ENCODE measurements at regions not wholly inside any gene's neighbourhood (a gene's known extent, or its start where the extent isn't known, plus 50 kb on each side); places are given as distances from the start of the nearest gene placed in this dataset.

DNA sequence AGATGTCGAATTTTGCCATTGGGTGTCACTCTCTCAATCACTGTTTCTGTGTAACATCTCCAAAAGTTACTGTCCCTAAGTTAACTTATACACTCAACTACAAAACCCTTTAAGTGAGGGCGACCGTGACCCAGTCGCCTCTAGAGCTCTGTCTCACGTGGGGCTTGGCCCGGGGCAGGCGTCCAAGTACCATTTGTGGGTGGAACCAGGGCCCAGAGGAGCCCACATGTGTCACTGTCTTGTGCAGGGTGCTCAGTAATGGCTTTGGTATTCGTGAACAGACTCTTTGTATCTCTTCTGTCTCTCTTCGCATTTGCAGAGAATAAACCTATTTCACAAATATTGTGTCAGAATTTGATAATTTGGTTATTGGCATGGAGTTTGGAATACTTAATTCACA, 109.9 kb upstream of the THBS2 start:
- H3K36me3 ChIP-seq (ENCODE audit: control insufficient read depth in 2 of 2, extremely low read depth in 1 of 2, insufficient read depth in 2 of 2, low read length in 2 of 2), result no peaks in the 10 kb centered on the region
- dilution Hi-C loops (cut with MboI; ENCODE audit: extremely low pct_ligation_motif_present, low sequenced_read_pairs) (no loop called here), intact Hi-C loops (cut with micrococcal nuclease) (no loop called here)
- DNase-seq (ENCODE audit: low read depth, low spot score) (no peak), FAIRE-seq (no peak)
- peaks cover 2% of the 10 kb centered on the region for H3K9me3 ChIP-seq (replicated peaks; ENCODE audit: control insufficient read depth, insufficient read depth, low read length)
- H2AFZ ChIP-seq (ENCODE audit: low read depth, low read length), result no peak overlapping the region
- POLR2A ChIA-PET, result no interaction called here
- H3K27me3 ChIP-seq (ENCODE audit: control insufficient read depth in 2 of 2, insufficient read depth in 2 of 2, low read length in 2 of 2), result no peaks in the 10 kb centered on the region
- no peaks in the 10 kb centered on the region for H3K79me2 ChIP-seq (ENCODE audit: control insufficient read depth, insufficient read depth, low read length)
- H4K20me1 ChIP-seq (replicated peaks; ENCODE audit: control insufficient read depth, extremely low read depth, insufficient read depth, low read length), result no peaks in the 10 kb centered on the region
- H3K9me1 ChIP-seq (replicated peaks; ENCODE audit: control insufficient read depth, extremely low read depth, insufficient read depth, low read length), result no peaks in the 10 kb centered on the region
- H3K9ac ChIP-seq (replicated peaks; ENCODE audit: extremely low read depth, insufficient read depth, low read length), result no peak overlapping the region
- no peaks in the 10 kb centered on the region for H3K4me1 ChIP-seq (ENCODE audit: control insufficient read depth, extremely low read depth, insufficient read depth, low read length)
- CTCF ChIA-PET, result no interaction called here
- no peak overlapping the region for H3K4me2 ChIP-seq (ENCODE audit: insufficient read depth, low read length)
- BruUV-seq (replicated peaks), result no TSS peak
- TF ChIP-seq POLR2AphosphoS5 (IDR thresholded peaks at IDR 0.05; ENCODE audit: insufficient read depth, low read depth, low read length) (no peak), MYC (IDR thresholded peaks at IDR 0.05; ENCODE audit: low read depth, low read length) (no peak), FOS (IDR thresholded peaks at IDR 0.05; ENCODE audit: borderline replicate concordance, insufficient read depth, low read length) (no peak), JUN (IDR thresholded peaks at IDR 0.05; ENCODE audit: borderline replicate concordance, insufficient read depth, insufficient read length, low read depth) (no peak), GATA2 (IDR thresholded peaks at IDR 0.05; ENCODE audit: insufficient read depth, insufficient read length, low read depth, low read length) (no peak), EZH2 (IDR thresholded peaks at IDR 0.05; ENCODE audit: borderline replicate concordance, low read depth, low read length, severe bottlenecking) (no peak), POLR2A (IDR thresholded peaks at IDR 0.05; ENCODE audit: low read depth, low read length) (no peak)
- TF ChIP-seq, protein P1, sequence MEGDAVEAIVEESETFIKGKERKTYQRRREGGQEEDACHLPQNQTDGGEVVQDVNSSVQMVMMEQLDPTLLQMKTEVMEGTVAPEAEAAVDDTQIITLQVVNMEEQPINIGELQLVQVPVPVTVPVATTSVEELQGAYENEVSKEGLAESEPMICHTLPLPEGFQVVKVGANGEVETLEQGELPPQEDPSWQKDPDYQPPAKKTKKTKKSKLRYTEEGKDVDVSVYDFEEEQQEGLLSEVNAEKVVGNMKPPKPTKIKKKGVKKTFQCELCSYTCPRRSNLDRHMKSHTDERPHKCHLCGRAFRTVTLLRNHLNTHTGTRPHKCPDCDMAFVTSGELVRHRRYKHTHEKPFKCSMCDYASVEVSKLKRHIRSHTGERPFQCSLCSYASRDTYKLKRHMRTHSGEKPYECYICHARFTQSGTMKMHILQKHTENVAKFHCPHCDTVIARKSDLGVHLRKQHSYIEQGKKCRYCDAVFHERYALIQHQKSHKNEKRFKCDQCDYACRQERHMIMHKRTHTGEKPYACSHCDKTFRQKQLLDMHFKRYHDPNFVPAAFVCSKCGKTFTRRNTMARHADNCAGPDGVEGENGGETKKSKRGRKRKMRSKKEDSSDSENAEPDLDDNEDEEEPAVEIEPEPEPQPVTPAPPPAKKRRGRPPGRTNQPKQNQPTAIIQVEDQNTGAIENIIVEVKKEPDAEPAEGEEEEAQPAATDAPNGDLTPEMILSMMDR (IDR thresholded peaks at IDR 0.05; ENCODE audit: extremely low read depth in 1 of 2, insufficient read depth in 1 of 2, low read depth in 1 of 2, low read length in 2 of 2), result no peak
- TF ChIP-seq, protein P2, sequence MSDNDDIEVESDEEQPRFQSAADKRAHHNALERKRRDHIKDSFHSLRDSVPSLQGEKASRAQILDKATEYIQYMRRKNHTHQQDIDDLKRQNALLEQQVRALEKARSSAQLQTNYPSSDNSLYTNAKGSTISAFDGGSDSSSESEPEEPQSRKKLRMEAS (IDR thresholded peaks at IDR 0.05; ENCODE audit: insufficient read depth, insufficient read length), result no peak
- no peak overlapping the region for H3K4me3 ChIP-seq (replicated peaks in 1 of 3; ENCODE audit: insufficient read depth in 1 of 3, low read depth in 1 of 3, low read length in 3 of 3)
- no peak overlapping the region for H3K27ac ChIP-seq (ENCODE audit: insufficient read depth, low read depth, low read length)

All from endothelial cell of umbilical vein (primary cell).